ENCODE measurements at regions not wholly inside any gene's neighbourhood (a gene's known extent, or its start where the extent isn't known, plus 50 kb on each side); places are given as distances from the start of the nearest gene placed in this dataset.

DNA sequence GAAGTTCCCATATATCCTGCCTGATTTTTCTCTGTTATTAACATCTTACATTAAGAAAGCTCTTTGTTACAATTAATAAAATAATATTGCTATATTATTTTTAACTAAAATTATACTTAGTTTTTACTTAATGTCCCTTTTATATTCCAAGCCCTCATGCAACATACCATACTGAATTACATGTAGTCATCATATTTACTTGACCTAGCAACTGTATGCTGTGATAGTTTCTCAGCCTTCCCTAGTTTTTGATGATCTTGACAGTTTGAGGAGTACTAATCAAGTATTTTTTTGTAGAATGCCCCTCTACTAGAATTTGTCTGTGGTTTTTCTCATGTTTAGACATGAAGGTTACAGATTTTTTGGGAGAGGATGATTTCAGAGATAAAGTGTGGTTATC, 1503.8 kb upstream of the PABPC4L start:
- DNase-seq (ENCODE audit: low read depth) = no peak
- H3K4me3 ChIP-seq (ENCODE audit: control insufficient read depth, low read depth, low read length) = no peak overlapping the region
- TF ChIP-seq CTCF (IDR thresholded peaks at IDR 0.05; ENCODE audit: control insufficient read depth, insufficient read depth, low read depth, low read length, missing control alignments) = no peak

- DNase-seq (ENCODE audit: low read depth) = no peak
- H3K4me3 ChIP-seq (ENCODE audit: control insufficient read depth, low read depth, low read length) = no peak overlapping the region
- TF ChIP-seq CTCF (IDR thresholded peaks at IDR 0.05; ENCODE audit: control insufficient read depth, insufficient read depth, low read depth, low read length, missing control alignments) = no peak
These were observed 1492.5 kb upstream of the PABPC4L start for GRCh38 chr4:135694066-135694465.

DNA sequence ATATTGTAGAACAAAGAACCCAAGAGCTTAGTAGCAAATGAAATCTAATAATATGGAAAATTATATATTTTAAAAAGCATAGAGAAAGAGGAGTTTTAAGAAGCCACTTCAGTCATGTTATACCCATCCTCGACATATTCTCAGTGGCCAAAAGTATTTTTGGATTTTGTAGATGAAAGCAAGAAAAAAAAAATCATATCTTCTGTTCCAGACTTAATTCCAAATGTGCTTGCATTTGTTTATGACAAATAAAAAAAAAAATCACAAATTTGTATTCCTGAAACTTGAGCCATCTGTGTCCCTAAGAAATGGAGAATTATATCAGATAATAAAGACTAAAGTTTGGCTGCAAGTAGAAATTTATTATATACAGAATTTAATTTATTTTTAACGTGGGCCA, 1482.4 kb upstream of the PABPC4L start:
- DNase-seq (ENCODE audit: low read depth) = no peak
- TF ChIP-seq CTCF (IDR thresholded peaks at IDR 0.05; ENCODE audit: control insufficient read depth, insufficient read depth, low read depth, low read length, missing control alignments) = no peak
- no peak overlapping the region for H3K4me3 ChIP-seq (ENCODE audit: control insufficient read depth, low read depth, low read length)

DNA sequence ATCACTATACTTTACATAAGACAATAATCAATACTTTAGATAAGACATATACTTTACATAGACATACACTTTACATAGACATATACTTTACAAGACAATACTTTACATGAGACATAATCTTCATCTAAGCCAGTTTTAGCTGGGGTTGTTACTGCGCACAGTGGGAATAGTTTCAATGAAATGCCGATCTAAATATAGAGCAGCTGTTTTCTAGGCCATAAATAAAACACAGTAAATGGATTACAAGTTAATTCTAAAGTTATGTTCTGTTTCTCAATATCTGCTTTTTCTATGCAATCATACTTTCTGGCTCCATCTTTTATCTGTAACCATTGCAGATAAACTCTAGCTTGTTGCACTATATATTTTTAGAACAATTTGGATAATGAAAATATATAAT, 1470.6 kb upstream of the PABPC4L start:
- no peak overlapping the region for H3K4me3 ChIP-seq (ENCODE audit: control insufficient read depth, low read depth, low read length)
- DNase-seq (ENCODE audit: low read depth) = no peak

DNA sequence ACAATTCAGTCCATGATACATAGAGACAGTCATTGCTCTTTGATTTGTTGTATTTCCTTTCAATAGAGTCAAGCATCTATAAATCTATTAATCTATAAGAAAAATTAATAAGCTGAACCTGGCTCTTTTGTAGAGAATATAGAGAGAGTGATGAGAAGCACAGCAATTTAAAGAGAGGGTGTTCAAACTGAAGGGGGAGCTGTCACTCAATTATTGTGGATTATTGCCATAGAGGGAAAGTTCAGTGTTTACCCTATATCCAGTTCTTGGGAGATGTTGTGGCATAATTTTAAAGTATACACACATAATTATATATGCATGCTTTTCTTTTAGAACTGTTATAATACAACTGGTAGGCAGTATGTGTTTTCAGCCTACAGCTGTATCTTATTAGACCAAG, 1469.0 kb upstream of the PABPC4L start:
- no peak overlapping the region for H3K4me3 ChIP-seq (ENCODE audit: control insufficient read depth, low read depth, low read length)
- no peak for TF ChIP-seq CTCF (IDR thresholded peaks at IDR 0.05; ENCODE audit: control insufficient read depth, insufficient read depth, low read depth, low read length, missing control alignments)
- no peak for DNase-seq (ENCODE audit: low read depth)

More for the DNA sequence above, 1470.6 kb upstream of the PABPC4L start:
- TF ChIP-seq CTCF (IDR thresholded peaks at IDR 0.05; ENCODE audit: control insufficient read depth, insufficient read depth, low read depth, low read length, missing control alignments) = no peak
